Spleen (tissue), 7 donors: ENCODE measurements at regions not wholly inside any gene's neighbourhood (a gene's known extent, or its start where the extent isn't known, plus 50 kb on each side); places are given as distances from the start of the nearest gene placed in this dataset.

Source experiments
- CTCF ChIP-seq, 11 experiments: fragments of 200-600 bp in 7 of 11; fragments of 450-650 bp in 4 of 11; sonication (generic) in 4 of 11; IDR thresholded peaks in 8 of 11; conservative IDR thresholded peaks in 3 of 11; 1 replicate in 7 of 11; 2 replicates in 4 of 11; pipeline versions ENCODE4 v1.4.0 to v1.8.0; 2016 to 2021; ENCODE audit warnings: antibody characterized with exemption in 11 of 11, inconsistent platforms in 4 of 11, mild to moderate bottlenecking in 1 of 11
- POLR2A ChIP-seq, 3 donors: fragments of 450-650 bp; IDR thresholded peaks; one replicate each; pipeline ENCODE4 v1.5.1; 2017; ENCODE audit warnings: antibody characterized with exemption in 3 of 3, mild to moderate bottlenecking in 1 of 3
- POLR2AphosphoS5 ChIP-seq, 3 donors: sonication (generic); formaldehyde crosslinking; IDR thresholded peaks; one replicate each; pipeline ENCODE4 v1.5.1; 2017; ENCODE audit warnings: antibody characterized with exemption in 3 of 3
- donor health status: DM: no; HTN: no; CAD: no; lungs with moderate emphysema.
- donor health status: DM: no; HTN: no; CAD: no.
- donor health status: DM: no; HTN: no; CAD: no.

- TF ChIP-seq POLR2A (IDR thresholded peaks at IDR 0.05) = no peak
- no peak for TF ChIP-seq POLR2AphosphoS5 (IDR thresholded peaks at IDR 0.05)
- TF ChIP-seq CTCF (IDR thresholded peaks at IDR 0.05 in 8 of 11, conservative IDR thresholded peaks at IDR 0.05 in 3 of 11) = no peak
These were observed 105.5 kb upstream of the NPSR1 start for GRCh38 chr7:34552502-34552901.
